KOPT-K1 (cell line): ENCODE measurements at regions not wholly inside any gene's neighbourhood (a gene's known extent, or its start where the extent isn't known, plus 50 kb on each side); places are given as distances from the start of the nearest gene placed in this dataset.
"Not testable (repeated sequence)": the region's sequence is repeated elsewhere in the genome, so short reads cannot be mapped to it uniquely, and the experiment has no call there.

ENCODE experiments used
- H3K27ac ChIP-seq: fragments of 200-600 bp; sonication (generic); 2 replicates; pipeline ENCODE4 v1.5.1; 2016; ENCODE audit warnings: antibody characterized with exemption, mild to moderate bottlenecking, low read depth, low read length; ENCODE audit not compliant: poor library complexity, severe bottlenecking
- H3K36me3 ChIP-seq: fragments of 200-600 bp; sonication (generic); 2 replicates; pipeline ENCODE4 v1.5.1; 2017; ENCODE audit warnings: antibody characterized with exemption, mild to moderate bottlenecking, low read length, moderate library complexity; ENCODE audit not compliant: insufficient read depth
- H3K9me3 ChIP-seq: fragments of 200-600 bp; sonication (generic); 2 replicates; pipeline ENCODE4 v1.5.1; 2017; ENCODE audit warnings: antibody characterized with exemption, low read length, mild to moderate bottlenecking; ENCODE audit not compliant: insufficient read depth, poor library complexity, severe bottlenecking

- not testable (repeated sequence) for H3K9me3 ChIP-seq, H3K36me3 ChIP-seq, H3K27ac ChIP-seq
Measured at GRCh38 chr7:136371409-136371808, 394.2 kb upstream of the MTPN start.

- H3K9me3 ChIP-seq: no peaks in the 10 kb centered on the region
- no peaks in the 10 kb centered on the region for H3K36me3 ChIP-seq
- H3K27ac ChIP-seq: no peak overlapping the region
Measured at GRCh38 chr7:136370137-136370536, 393.0 kb upstream of the MTPN start.

- H3K27ac ChIP-seq: no peak overlapping the region
- H3K36me3 ChIP-seq: no peaks in the 10 kb centered on the region
- no peaks in the 10 kb centered on the region for H3K9me3 ChIP-seq
Measured at GRCh38 chr7:136369225-136369624, 392.1 kb upstream of the MTPN start.

GRCh38 chr7:136359333-136359903, 382.3 kb upstream of the MTPN start:
- Histone ChIP-seq H3K27ac (no peak overlapping the region), H3K36me3 (no peaks in the 10 kb centered on the region), H3K9me3 (no peaks in the 10 kb centered on the region)

DNA sequence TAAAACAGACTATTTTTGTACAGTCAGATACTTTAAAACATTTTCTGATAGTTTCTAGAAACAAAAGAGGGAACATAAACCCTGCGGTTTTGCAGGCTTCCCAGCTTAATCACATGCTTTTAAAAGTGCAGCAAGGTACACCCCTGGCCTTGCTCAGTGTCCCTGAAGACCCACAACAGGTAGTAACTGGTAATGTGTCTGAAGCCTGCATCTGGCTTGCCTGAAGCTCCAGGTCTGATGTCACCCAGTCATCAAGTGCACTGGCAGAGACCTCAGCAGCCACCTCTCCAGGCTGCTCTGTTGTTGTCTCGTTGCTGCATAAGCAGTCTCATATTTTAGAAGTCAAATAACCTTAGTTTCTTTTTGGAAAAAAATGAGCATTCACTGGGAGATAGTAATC, 376.1 kb upstream of the MTPN start:
- Histone ChIP-seq H3K36me3 (no peaks in the 10 kb centered on the region), H3K9me3 (no peaks in the 10 kb centered on the region), H3K27ac (no peak overlapping the region)

DNA sequence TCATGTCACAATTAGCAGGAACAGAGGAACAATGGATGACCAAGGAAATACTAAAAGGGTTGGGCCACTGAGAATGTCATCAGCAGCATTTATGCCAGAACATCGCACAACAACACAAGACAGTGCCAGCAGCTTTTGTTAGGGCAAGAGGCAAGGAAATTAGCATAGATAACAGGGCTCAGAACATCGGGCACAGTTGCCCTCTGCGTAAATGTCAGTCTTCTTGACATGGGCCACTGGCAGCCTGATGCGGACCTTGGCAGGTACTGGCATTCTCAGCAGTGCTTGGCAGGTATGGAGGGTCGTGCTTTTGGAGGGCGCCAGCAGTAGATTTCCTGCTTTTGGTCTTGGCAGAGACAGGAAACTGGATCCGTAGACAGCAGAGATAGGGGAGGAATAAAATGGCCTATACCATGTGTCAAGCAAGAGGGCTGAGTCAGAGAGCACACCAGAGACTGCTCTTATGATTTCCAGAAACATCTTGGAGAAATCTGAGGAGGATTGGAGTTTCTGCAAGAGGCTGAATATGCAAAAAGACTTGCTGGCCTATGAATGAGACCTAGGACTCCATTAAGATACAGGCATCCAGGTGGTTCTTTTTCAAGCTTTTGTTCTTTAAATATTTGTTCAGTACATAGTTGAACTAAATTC, 371.5 kb upstream of the MTPN start:
- Histone ChIP-seq H3K9me3 (no peaks in the 10 kb centered on the region), H3K36me3 (no peaks in the 10 kb centered on the region), H3K27ac (no peak overlapping the region)

DNA sequence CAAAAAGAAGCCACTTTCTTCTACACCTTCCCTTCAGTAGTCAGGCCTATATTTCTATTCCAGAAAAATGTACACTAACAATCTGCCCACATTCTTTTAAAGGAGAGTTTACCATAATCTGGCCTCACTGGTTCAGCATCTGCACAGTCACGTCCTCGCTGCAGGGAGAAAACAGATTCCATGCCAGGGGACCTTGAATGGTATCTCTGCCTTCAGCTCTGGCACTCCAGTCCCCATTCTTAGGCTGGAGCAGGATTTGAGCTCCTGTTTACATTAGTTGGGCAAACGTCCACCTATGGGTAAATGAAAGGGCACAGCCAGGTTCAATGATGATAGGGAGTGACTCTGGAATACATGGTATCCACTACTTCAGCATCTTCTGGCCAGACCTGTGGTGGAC, 371.0 kb upstream of the MTPN start:
- no peaks in the 10 kb centered on the region for H3K9me3 ChIP-seq
- no peaks in the 10 kb centered on the region for H3K36me3 ChIP-seq
- H3K27ac ChIP-seq: no peak overlapping the region

DNA sequence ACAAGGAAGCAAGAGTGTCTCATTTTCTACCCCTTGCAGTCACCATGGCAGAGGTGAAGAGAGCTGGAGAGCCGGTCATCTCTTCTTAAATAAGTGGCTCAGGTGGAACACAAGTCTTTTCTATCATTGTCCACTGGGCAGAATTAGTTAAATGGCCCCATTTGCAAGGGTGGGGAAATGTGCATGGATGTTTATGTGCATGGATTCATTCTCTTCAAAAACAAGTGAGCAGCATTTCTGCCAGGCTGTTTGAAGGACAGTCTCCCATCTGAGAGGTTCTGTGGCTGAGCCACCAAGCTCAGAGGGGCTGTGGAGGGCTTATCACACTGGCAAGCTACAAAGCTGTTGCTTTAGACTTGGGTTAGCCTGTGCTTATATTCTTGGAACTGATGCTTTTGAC, 370.3 kb upstream of the MTPN start:
- H3K27ac ChIP-seq: no peak overlapping the region
- H3K36me3 ChIP-seq: no peaks in the 10 kb centered on the region
- no peaks in the 10 kb centered on the region for H3K9me3 ChIP-seq

GRCh38 chr7:136342251-136342650, 365.1 kb upstream of the MTPN start:
- Histone ChIP-seq H3K9me3 (no peaks in the 10 kb centered on the region), H3K36me3 (no peaks in the 10 kb centered on the region), H3K27ac (no peak overlapping the region)

DNA sequence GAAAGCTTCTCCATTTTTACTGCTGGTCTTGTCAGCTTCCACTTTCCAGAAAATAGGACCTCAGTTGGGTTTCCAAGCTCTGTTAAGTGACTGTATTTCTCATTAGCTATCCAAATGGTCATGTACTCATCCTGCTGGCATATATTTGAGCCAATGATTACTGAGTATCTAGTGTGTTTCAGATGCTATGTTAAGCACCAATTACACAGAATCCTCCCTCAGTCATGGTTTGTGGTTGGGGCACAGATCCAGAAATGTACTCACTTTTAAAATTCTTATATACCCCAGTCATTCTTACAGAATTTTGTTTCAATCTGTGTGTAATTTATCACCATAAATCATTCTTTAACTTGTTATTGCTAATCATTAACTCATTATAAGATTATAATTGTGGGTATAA, 362.3 kb upstream of the MTPN start:
- Histone ChIP-seq H3K36me3 (no peaks in the 10 kb centered on the region), H3K27ac (no peak overlapping the region), H3K9me3 (no peaks in the 10 kb centered on the region)

DNA sequence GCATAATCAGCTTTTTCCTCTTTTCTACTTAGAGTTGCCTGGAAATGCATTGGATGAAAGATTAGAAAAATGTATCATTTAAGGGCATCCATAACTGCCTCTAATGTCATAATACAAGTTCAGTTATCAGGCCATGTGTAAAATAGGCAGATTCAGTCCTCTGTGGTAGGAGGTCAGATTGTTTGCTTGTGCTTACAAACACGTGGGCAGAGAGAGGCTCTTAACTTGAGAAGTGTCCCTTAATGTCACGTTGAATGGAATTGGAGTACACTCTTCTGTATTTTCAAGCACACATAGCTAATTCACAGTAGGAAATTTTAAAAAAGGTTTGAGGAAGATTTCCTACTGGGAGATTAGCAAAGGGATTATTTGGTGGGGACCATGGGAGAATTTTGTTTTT, 359.8 kb upstream of the MTPN start:
- Histone ChIP-seq H3K9me3 (no peaks in the 10 kb centered on the region), H3K36me3 (no peaks in the 10 kb centered on the region), H3K27ac (no peak overlapping the region)

- no peaks in the 10 kb centered on the region for H3K9me3 ChIP-seq
- H3K36me3 ChIP-seq: no peaks in the 10 kb centered on the region
- no peak overlapping the region for H3K27ac ChIP-seq
Measured at GRCh38 chr7:136333636-136334035, 356.5 kb upstream of the MTPN start.

- H3K9me3 ChIP-seq: no peaks in the 10 kb centered on the region
- no peak overlapping the region for H3K27ac ChIP-seq
- H3K36me3 ChIP-seq: no peaks in the 10 kb centered on the region
Measured at GRCh38 chr7:136326045-136326609, 349.0 kb upstream of the MTPN start.

- no peak overlapping the region for H3K27ac ChIP-seq
- no peaks in the 10 kb centered on the region for H3K36me3 ChIP-seq
- H3K9me3 ChIP-seq: no peaks in the 10 kb centered on the region
Measured at GRCh38 chr7:136325578-136325977, 348.4 kb upstream of the MTPN start.

DNA sequence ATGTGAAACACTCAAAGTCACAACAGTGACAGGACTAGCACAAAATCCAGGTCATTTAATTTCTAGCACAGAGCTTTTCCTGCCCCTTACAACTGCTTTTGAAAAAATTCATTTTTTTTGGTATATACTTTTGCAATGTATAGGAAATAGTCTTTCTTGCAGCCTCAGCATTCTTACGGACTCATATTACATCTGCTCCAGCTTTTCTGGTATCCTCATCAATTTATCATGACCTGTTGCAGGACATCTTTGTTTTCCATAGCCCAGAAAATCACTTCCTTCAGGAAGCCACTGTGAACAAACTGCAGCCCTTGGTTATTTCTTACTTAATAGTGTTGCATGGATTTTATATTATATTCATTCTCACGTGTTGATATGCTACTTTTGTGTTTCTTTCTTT, 347.9 kb upstream of the MTPN start:
- H3K36me3 ChIP-seq: no peaks in the 10 kb centered on the region
- no peak overlapping the region for H3K27ac ChIP-seq
- peaks cover 3% of the 10 kb centered on the region for H3K9me3 ChIP-seq

- H3K9me3 ChIP-seq: peaks cover 7% of the 10 kb centered on the region
- H3K27ac ChIP-seq: no peak overlapping the region
- H3K36me3 ChIP-seq: no peaks in the 10 kb centered on the region
Measured at GRCh38 chr7:136324073-136324704, 347.0 kb upstream of the MTPN start.
